ENCODE measurements at regions not wholly inside any gene's neighbourhood (a gene's known extent, or its start where the extent isn't known, plus 50 kb on each side); places are given as distances from the start of the nearest gene placed in this dataset.
"Not testable (repeated sequence)": the region's sequence is repeated elsewhere in the genome, so short reads cannot be mapped to it uniquely, and the experiment has no call there.

DNA sequence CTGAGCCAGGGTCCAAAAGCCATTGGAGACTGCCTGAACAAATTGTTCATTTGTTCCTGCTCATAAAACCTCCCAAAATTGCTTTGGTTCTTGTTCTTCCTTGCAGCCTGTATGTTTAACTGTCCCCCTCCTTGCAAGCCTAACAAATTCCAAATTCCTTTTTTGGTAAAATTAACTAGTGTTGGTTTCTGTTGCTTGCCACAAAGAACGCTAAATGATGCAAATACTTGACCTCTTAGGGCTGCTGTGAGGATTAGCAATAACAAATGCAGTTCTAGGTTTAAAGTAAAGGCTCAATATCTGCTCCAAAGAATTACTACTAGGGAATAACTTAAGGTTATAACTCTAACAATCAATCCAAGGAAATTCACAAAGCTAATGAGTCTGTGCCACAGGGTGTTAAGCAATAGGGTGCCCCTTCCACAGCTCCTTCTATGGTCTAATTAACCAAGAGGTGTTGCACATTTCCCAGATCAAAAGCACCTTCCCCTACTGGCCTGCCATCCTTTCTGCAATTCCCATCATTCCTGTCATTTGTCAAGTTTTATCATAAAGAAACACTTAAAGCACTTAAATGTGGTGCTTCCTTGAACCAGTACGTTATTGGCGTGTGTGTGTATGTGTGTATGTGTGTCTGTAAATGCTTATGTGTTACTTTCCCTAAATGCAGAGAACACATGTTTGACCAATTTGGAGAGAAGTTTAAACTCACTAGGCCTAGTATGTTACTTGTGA lies 110.2 kb downstream of the RAP2A start:
- H3K36me3 ChIP-seq (replicated peaks in 1 of 2; ENCODE audit: control insufficient read depth in 1 of 2, insufficient read depth in 2 of 2, low read length in 2 of 2), result no peaks in the 10 kb centered on the region
- no peaks in the 10 kb centered on the region for H3K4me1 ChIP-seq (ENCODE audit: insufficient read depth, low read length)
- TF ChIP-seq ZNF724P (CRISPR knock-in tag; IDR thresholded peaks at IDR 0.05; ENCODE audit: borderline replicate concordance) (no peak), ZFX (CRISPR knock-in tag; IDR thresholded peaks at IDR 0.05; ENCODE audit: low read depth) (no peak), TAF1 (CRISPR knock-in tag; IDR thresholded peaks at IDR 0.05) (no peak), ARHGAP35 (CRISPR knock-in tag; IDR thresholded peaks at IDR 0.05; ENCODE audit: borderline replicate concordance) (no peak), ZNF136 (CRISPR knock-in tag; IDR thresholded peaks at IDR 0.05; ENCODE audit: low read depth) (no peak), DNMT3B (CRISPR knock-in tag; conservative IDR thresholded peaks at IDR 0.05) (no peak), ZNF230 (CRISPR knock-in tag; IDR thresholded peaks at IDR 0.05) (no peak), KLF15 (CRISPR knock-in tag; IDR thresholded peaks at IDR 0.05; ENCODE audit: borderline replicate concordance) (no peak), ZNF337 (CRISPR knock-in tag; IDR thresholded peaks at IDR 0.05; ENCODE audit: borderline replicate concordance, low read depth) (no peak), ZNF367 (CRISPR knock-in tag; IDR thresholded peaks at IDR 0.05; ENCODE audit: borderline replicate concordance) (no peak)
- no peak for DNase-seq (ENCODE audit: low spot score)
- H4K20me1 ChIP-seq (ENCODE audit: insufficient read depth, low read length), result no peaks in the 10 kb centered on the region
- H3K9me3 ChIP-seq (ENCODE audit: low read length), result no peaks in the 10 kb centered on the region
- no peak overlapping the region for H3K27ac ChIP-seq (ENCODE audit: extremely low read length, insufficient read depth, low read length)
- no peak overlapping the region for H3K4me2 ChIP-seq (ENCODE audit: low read depth, low read length)
- BruUV-seq (replicated peaks), result no TSS peak
- no peak for ATAC-seq
- intact Hi-C loops (cut with micrococcal nuclease; ENCODE audit: unreplicated experiment), result no loop called here
- POLR2A ChIA-PET, result no interaction called here
- 23% methylated on average over 3 of the region's 3 CpGs for WGBS (ENCODE audit: low lambda C conversion rate)
- no peak overlapping the region for H3K9ac ChIP-seq (ENCODE audit: insufficient read depth, low read depth, low read length)
- FAIRE-seq, result no peak
- no peaks in the 10 kb centered on the region for H3K27me3 ChIP-seq (ENCODE audit: control insufficient read depth in 1 of 2, insufficient read depth in 2 of 2, low read length in 2 of 2)
- no peak overlapping the region for H3K4me3 ChIP-seq (replicated peaks in 1 of 3; ENCODE audit: insufficient read depth in 1 of 3, low read depth in 2 of 3, low read length in 3 of 3)
- H3K79me2 ChIP-seq (ENCODE audit: insufficient read depth, low read length), result no peaks in the 10 kb centered on the region
- in situ Hi-C loops (cut with HindIII; ENCODE audit: extremely low pct_ligation_motif_present, low pct_unique_long_range_greater_than_20kb), result no loop called here
- CTCF ChIA-PET (ENCODE audit: low intra/inter-chr PET ratio, low total read pairs), result no interaction called here
- no peak overlapping the region for H2AFZ ChIP-seq (ENCODE audit: low read length)

DNA sequence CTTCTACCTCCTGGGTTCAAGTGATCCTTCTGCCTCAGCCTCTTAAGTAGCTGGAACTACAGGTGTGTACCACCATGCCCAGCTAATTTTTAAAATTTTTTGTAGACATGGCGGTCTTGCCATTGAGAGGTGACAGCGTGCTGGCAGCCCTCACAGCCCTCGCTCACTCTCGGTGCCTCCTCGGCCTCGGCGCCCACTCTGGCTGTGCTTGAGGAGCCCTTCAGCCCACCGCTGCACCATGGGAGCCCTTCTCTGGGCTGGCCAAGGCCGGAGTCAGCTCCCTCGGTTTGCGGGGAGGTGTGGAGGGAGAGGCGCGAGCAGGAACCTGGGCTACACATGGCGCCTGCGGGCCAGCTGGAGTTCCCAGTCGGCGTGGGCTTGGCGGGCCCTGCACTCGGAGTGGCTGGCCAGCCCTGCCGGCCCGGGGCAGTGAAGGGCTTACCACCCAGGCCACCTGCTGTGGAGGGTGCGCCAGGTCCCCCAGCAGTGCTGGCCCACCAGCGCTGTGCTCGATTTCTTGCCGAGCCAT lies 111.1 kb downstream of the RAP2A start:
- DNase-seq (ENCODE audit: low spot score); H3K79me2 ChIP-seq (ENCODE audit: insufficient read depth, low read length); H3K4me3 ChIP-seq (replicated peaks in 1 of 3; ENCODE audit: insufficient read depth in 1 of 3, low read depth in 2 of 3, low read length in 3 of 3); BruUV-seq (replicated peaks); H3K4me1 ChIP-seq (ENCODE audit: insufficient read depth, low read length); POLR2A ChIA-PET; FAIRE-seq; H4K20me1 ChIP-seq (ENCODE audit: insufficient read depth, low read length); H3K36me3 ChIP-seq (replicated peaks in 1 of 2; ENCODE audit: control insufficient read depth in 1 of 2, insufficient read depth in 2 of 2, low read length in 2 of 2); H3K27ac ChIP-seq (ENCODE audit: extremely low read length, insufficient read depth, low read length); intact Hi-C loops (cut with micrococcal nuclease; ENCODE audit: unreplicated experiment); H2AFZ ChIP-seq (ENCODE audit: low read length); ATAC-seq; H3K9me3 ChIP-seq (ENCODE audit: low read length); in situ Hi-C loops (cut with HindIII; ENCODE audit: extremely low pct_ligation_motif_present, low pct_unique_long_range_greater_than_20kb); H3K27me3 ChIP-seq (ENCODE audit: control insufficient read depth in 1 of 2, insufficient read depth in 2 of 2, low read length in 2 of 2); H3K9ac ChIP-seq (ENCODE audit: insufficient read depth, low read depth, low read length); CTCF ChIA-PET (ENCODE audit: low intra/inter-chr PET ratio, low total read pairs); H3K4me2 ChIP-seq (ENCODE audit: low read depth, low read length): not testable (repeated sequence)
- WGBS (ENCODE audit: low lambda C conversion rate), result 75% methylated on average over 15 of the region's 25 CpGs
